ENCODE measurements at regions not wholly inside any gene's neighbourhood (a gene's known extent, or its start where the extent isn't known, plus 50 kb on each side); places are given as distances from the start of the nearest gene placed in this dataset.

DNA sequence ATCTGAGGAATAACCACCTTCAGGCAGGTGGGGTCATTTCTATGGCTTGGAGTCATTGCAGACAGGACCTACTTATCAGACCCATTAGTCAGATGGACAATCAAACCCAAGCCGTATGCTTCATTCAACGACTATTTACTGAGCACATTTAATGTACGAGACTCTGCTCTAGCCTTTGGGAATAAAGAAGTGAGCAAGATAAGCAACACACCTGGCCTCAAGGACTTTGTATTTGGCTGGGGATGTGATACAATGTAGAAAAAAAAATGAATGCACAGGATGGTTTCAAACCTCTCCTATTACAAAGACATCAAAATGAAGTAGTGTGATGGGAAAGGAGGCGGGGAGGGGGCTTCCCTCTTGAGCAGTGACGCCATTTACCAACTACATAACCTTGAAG lies 311.7 kb downstream of the PMP22 start:
- Mint-ChIP-seq H3K4me1 (ENCODE audit: low read depth) (peaks cover 7% of the 10 kb centered on the region), H3K27ac (no peak overlapping the region), H3K27me3 (peaks cover 14% of the 10 kb centered on the region), H3K9me3 (ENCODE audit: low read depth) (no peaks in the 10 kb centered on the region), H3K4me3 (ENCODE audit: low read depth) (no peak overlapping the region), H3K36me3 (ENCODE audit: insufficient read depth) (no peaks in the 10 kb centered on the region)
- DNase-seq (ENCODE audit: low spot score, unreplicated experiment), result no peak
- TF ChIP-seq, protein P1, sequence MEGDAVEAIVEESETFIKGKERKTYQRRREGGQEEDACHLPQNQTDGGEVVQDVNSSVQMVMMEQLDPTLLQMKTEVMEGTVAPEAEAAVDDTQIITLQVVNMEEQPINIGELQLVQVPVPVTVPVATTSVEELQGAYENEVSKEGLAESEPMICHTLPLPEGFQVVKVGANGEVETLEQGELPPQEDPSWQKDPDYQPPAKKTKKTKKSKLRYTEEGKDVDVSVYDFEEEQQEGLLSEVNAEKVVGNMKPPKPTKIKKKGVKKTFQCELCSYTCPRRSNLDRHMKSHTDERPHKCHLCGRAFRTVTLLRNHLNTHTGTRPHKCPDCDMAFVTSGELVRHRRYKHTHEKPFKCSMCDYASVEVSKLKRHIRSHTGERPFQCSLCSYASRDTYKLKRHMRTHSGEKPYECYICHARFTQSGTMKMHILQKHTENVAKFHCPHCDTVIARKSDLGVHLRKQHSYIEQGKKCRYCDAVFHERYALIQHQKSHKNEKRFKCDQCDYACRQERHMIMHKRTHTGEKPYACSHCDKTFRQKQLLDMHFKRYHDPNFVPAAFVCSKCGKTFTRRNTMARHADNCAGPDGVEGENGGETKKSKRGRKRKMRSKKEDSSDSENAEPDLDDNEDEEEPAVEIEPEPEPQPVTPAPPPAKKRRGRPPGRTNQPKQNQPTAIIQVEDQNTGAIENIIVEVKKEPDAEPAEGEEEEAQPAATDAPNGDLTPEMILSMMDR (IDR thresholded peaks at IDR 0.05; ENCODE audit: unreplicated experiment), result no peak

DNA sequence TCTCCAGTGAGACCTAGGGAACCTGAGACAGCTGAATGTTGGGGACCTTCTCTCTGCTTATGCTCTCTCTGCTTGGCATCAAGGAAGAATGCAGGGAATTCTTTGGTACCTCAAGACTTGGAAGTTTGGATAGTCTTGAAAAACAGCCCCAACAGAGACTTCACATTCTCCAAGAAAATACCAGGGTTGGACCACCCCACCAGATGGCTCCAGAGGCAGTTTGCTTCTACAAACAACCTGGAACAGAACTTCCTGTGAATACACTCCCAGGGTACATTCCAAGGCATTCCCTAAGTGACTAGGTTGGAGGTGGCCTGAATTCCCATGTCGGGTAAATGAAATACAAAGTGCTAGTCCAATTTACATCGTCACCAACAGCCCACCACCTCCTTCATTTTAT lies 314.4 kb downstream of the PMP22 start:
- Mint-ChIP-seq H3K4me3 (ENCODE audit: low read depth) (no peak overlapping the region), H3K27ac (no peak overlapping the region), H3K27me3 (peaks cover 6% of the 10 kb centered on the region), H3K9me3 (ENCODE audit: low read depth) (no peaks in the 10 kb centered on the region), H3K4me1 (ENCODE audit: low read depth) (peaks cover 7% of the 10 kb centered on the region), H3K36me3 (ENCODE audit: insufficient read depth) (no peaks in the 10 kb centered on the region)
- no peak for DNase-seq (ENCODE audit: low spot score, unreplicated experiment)
- TF ChIP-seq, protein P1 (IDR thresholded peaks at IDR 0.05; ENCODE audit: unreplicated experiment), result no peak

DNA sequence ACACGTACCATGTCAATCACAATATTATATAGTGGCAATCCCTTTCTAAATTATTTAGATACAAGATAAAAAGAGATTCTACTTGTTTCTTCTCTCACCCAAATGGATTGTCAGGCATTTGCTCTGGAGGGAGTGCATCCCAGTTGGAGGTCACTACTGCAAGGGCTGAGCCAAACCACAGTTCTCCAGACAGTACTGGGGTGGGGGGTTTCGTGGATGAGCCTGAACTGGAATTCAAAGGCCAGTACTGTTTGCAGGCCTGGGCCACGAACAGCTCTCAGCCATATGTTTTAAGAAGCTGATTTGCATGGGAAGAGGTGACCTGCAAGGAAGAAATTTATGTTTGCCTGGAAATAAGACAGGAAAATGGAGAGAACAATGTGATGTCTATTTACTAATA lies 314.9 kb downstream of the PMP22 start:
- Mint-ChIP-seq H3K36me3 (ENCODE audit: insufficient read depth) (no peaks in the 10 kb centered on the region), H3K27me3 (peaks cover 5% of the 10 kb centered on the region), H3K4me3 (ENCODE audit: low read depth) (no peak overlapping the region), H3K9me3 (ENCODE audit: low read depth) (no peaks in the 10 kb centered on the region), H3K4me1 (ENCODE audit: low read depth) (peaks cover 7% of the 10 kb centered on the region), H3K27ac (no peak overlapping the region)
- TF ChIP-seq, protein P1 (IDR thresholded peaks at IDR 0.05; ENCODE audit: unreplicated experiment), result no peak
- DNase-seq (ENCODE audit: low spot score, unreplicated experiment), result no peak

DNA sequence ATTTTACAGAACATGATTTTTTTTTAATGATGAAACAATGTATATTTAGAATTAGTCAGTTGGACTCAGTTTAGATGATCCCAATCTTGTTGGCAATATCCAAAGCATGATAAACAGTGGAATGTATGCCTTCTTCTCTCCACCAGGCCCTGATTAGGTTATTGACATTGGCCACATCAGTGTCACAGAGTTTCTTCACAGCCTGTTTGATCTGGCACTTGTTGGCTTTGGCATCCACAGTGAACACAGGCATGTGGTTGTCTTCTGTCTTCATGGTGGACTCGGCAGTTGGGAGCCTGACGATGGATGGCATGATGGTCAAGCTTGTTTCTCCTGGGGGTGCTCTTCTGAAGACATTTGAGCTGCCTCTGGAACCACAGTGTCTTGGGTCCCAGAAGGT lies 317.5 kb downstream of the PMP22 start:
- no peak for DNase-seq (ENCODE audit: low spot score, unreplicated experiment)
- no peaks in the 10 kb centered on the region for H3K9me3 Mint-ChIP-seq (ENCODE audit: low read depth)
- no peaks in the 10 kb centered on the region for H3K4me1 Mint-ChIP-seq (ENCODE audit: low read depth)
- H3K27me3 Mint-ChIP-seq, result peaks cover under 1% of the 10 kb centered on the region
- TF ChIP-seq, protein P1 (IDR thresholded peaks at IDR 0.05; ENCODE audit: unreplicated experiment), result no peak
- H3K4me3 Mint-ChIP-seq (ENCODE audit: low read depth), result no peak overlapping the region
- no peak overlapping the region for H3K27ac Mint-ChIP-seq
- no peaks in the 10 kb centered on the region for H3K36me3 Mint-ChIP-seq (ENCODE audit: insufficient read depth)

DNA sequence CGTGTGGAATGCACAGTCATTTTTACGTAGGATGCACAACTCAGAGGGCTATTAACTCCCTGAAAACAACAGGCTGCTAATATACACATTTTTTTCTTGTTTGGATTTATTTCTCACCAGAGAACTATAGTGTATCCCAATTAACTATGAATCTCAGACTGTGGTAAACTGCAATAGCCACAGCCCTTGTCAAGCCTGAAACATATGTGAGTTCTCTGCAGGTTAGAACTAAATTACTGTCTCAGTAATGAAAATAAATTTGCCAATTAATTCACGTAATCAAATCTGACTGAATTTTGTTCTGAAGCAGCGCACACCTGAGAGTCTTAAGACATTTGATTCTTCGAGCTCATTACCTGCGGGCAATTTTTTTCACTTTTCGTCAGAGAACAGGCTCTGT lies 318.6 kb downstream of the PMP22 start:
- Mint-ChIP-seq H3K4me1 (ENCODE audit: low read depth) (no peaks in the 10 kb centered on the region), H3K9me3 (ENCODE audit: low read depth) (no peaks in the 10 kb centered on the region), H3K27me3 (peaks cover 4% of the 10 kb centered on the region), H3K4me3 (ENCODE audit: low read depth) (no peak overlapping the region), H3K36me3 (ENCODE audit: insufficient read depth) (no peaks in the 10 kb centered on the region), H3K27ac (no peak overlapping the region)
- TF ChIP-seq, protein P1 (IDR thresholded peaks at IDR 0.05; ENCODE audit: unreplicated experiment), result no peak
- DNase-seq (ENCODE audit: low spot score, unreplicated experiment), result no peak
